GM12873 (cell line): ENCODE measurements at regions not wholly inside any gene's neighbourhood (a gene's known extent, or its start where the extent isn't known, plus 50 kb on each side); places are given as distances from the start of the nearest gene placed in this dataset.

Experiments
- TF ChIP-seq, protein P1 (sequence below): IDR thresholded peaks from 2 replicates; pipeline ENCODE4 v1.5.1; 2012; ENCODE audit warnings: low read depth, mild to moderate bottlenecking, moderate library complexity, low read length, control low read depth; ENCODE audit not compliant: insufficient read depth; ENCODE audit errors: missing control alignments

DNA sequence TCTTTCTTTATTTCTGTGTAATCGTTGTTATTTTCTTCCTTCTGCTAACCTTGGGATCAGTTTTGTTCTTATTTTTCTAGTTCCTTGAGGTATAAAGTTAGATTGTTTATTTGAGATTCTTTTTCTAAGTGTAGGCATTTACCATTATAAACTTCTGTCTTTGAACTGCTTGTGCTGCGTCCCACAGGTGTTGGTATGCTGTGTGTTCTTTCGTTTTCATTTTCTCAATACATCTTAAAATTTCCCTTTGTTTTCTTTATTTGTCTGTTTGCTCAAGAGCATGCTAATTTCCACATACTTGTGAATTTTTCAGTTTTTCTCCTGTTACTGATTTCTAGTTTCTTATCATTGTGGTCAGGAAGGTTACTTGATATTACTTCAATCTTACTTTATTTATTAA is 873.8 kb upstream of the GCFC2 start:
- TF ChIP-seq, protein P1, sequence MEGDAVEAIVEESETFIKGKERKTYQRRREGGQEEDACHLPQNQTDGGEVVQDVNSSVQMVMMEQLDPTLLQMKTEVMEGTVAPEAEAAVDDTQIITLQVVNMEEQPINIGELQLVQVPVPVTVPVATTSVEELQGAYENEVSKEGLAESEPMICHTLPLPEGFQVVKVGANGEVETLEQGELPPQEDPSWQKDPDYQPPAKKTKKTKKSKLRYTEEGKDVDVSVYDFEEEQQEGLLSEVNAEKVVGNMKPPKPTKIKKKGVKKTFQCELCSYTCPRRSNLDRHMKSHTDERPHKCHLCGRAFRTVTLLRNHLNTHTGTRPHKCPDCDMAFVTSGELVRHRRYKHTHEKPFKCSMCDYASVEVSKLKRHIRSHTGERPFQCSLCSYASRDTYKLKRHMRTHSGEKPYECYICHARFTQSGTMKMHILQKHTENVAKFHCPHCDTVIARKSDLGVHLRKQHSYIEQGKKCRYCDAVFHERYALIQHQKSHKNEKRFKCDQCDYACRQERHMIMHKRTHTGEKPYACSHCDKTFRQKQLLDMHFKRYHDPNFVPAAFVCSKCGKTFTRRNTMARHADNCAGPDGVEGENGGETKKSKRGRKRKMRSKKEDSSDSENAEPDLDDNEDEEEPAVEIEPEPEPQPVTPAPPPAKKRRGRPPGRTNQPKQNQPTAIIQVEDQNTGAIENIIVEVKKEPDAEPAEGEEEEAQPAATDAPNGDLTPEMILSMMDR, result no peak

DNA sequence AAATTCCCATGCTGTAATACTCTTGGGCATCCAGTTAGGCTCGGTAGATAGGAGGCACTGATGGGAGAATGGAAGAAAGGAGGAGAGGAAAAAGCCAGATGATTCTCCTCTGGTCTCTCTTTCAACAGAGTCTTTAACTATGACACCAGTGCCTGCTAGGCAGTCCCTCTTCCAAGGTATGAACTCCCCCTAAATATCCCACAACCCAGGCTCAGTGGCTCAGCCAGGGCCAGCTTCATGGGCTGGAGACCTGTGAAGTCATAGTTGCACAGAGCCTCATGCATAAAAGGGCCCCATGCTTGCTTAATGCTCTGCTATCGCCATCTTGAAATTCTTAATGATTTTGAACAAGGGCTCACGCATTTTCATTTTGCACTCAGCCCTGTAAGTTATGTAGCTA is 869.2 kb upstream of the GCFC2 start:
- TF ChIP-seq, protein P1, result no peak

DNA sequence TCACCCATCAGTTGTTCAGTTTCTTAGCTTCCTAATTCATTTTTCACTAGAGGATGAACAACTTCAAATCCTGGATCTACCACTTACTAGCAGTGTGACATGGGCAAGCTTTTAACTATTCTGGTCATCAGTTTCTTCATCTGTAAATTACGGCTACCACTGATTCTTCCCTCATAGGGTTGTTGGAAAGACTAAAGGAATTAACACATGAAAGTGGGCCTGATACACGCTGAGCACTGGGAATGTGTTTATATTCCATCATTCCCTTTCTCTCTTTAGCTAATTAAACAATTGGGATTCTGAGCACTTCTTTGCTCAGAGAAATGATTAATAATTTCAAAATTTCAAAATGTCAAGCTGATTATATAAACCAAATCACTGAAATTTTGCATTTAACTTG is 862.3 kb upstream of the GCFC2 start:
- TF ChIP-seq, protein P1, result no peak

DNA sequence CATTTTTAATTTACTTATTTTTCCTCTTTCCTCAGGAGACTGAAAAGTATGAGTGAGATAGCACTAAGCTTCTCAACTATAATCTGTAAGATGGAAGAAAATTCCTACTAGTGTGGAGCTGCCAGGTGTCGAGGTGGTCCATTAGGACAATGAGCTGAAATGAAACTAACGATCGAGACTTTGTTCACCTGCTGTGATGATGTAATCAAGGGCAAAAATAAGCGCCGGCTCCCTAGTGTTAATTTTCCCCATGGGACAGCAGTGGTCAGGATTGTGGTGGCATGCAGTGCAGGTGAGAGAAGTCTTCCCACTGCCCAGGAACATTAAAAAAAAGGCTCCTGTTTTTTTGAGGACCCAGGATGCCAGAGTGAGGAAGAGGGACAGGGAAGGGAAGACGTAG is 859.1 kb upstream of the GCFC2 start:
- TF ChIP-seq, protein P1, result no peak

DNA sequence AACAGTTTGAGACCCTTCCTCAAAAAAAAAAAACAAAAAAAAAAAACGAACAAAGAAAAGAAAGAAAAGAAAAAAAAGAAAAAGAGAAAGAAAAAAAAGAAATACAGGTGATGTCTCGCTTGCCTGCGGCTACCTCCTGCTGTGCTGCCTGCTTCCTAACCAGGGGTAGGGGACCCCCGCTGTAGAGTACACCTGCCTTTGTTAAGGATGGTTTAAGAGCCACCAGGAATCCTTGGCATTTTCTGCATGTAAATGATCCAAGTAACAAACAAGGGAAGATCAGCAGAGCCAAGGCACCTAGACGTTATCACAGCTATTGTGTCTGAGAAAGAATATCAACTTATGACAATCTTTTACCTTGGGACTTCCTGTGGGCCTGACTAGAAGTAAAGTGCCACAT is 856.8 kb upstream of the GCFC2 start:
- TF ChIP-seq, protein P1, result no peak

DNA sequence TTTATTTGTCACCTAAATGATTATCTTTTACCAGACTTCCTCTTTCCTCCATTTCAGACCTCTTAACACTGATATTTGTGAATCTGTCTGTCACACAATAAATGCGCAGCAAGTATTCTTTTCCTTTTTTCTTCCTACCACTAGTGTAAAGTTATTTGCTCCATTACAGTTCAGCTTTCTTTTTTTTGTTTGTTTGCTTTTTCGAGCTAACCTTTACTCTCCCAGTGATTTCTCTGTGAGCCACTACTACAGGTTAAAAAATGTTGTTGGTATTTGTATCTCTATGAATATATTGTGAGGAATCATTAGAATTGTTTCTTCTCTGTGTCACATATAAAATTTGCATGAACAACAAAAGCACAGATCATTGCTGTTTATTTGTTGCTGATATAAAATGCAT is 854.0 kb upstream of the GCFC2 start:
- TF ChIP-seq, protein P1, result no peak

DNA sequence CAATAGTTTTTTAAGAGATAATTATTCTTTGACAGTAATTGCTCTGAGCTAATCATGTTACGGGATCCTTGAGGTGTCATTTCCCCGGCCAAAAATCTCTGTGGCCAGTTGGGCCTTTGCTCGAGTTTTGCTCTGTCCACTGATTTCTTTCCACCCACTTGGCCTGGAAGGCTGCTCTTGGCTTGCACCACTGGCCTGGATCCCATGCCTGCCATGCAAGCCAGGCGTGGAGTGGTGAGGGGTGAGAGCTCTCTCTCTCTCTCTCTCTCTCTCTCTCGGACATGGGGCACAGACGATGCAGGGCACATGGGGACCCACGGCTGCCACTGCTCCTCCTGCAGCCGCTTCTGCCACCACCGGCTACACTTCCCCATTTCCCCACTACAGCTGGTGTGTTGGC is 853.0 kb upstream of the GCFC2 start:
- TF ChIP-seq, protein P1, result no peak
